Fibroblast of lung (primary cell): ENCODE measurements at regions not wholly inside any gene's neighbourhood (a gene's known extent, or its start where the extent isn't known, plus 50 kb on each side); places are given as distances from the start of the nearest gene placed in this dataset.

Source experiments
- CTCF ChIP-seq, 2 donors: IDR thresholded peaks in 1 of 2; conservative IDR thresholded peaks in 1 of 2; 1 replicate in 1 of 2; 2 replicates in 1 of 2; pipeline ENCODE4 v1.5.1; 2011 to 2012; ENCODE audit warnings: low read length in 2 of 2, control low read depth in 1 of 2, inconsistent platforms in 1 of 2, low read depth in 1 of 2, mild to moderate bottlenecking in 1 of 2
- EZH2 ChIP-seq: IDR thresholded peaks from 2 replicates; pipeline ENCODE4 v1.5.1; 2012; ENCODE audit warnings: low read length, control low read depth, mild to moderate bottlenecking; ENCODE audit errors: missing control alignments

- TF ChIP-seq CTCF (conservative IDR thresholded peaks at IDR 0.05 in 1 of 2, IDR thresholded peaks at IDR 0.05 in 1 of 2; ENCODE audit: low read depth in 1 of 2, low read length in 2 of 2) (no peak), EZH2 (no peak)
These were observed 191.0 kb upstream of the RPL38 start for GRCh38 chr17:74012465-74012864.
